ENCODE measurements at regions not wholly inside any gene's neighbourhood (a gene's known extent, or its start where the extent isn't known, plus 50 kb on each side); places are given as distances from the start of the nearest gene placed in this dataset.

DNA sequence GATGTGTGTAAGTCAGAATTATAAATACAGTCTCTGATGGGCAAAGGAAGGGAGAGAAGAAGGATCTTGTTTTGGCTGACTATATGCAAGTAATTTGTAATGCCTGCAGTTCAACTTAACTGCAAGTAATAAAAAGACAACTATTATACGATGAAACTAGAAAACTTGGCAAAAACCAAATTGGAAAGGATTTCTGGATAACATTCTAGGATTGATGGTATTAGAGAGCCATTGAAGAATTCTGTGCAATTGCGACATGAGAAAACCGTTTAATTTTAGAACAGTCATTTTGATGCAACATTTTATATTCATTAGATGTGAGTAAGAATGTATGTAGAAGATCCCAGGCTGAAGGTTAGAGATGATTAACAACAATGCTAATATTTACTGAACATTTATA lies 1334.1 kb downstream of the EFNB2 start:
- Histone ChIP-seq H3K9me3 (no peaks in the 10 kb centered on the region), H3K4me3 (no peak overlapping the region), H3K4me1 (no peaks in the 10 kb centered on the region), H3K27me3 (no peaks in the 10 kb centered on the region), H3K27ac (no peak overlapping the region), H3K36me3 (no peaks in the 10 kb centered on the region)
- no peak for DNase-seq (ENCODE audit: low spot score)
- TF ChIP-seq, protein P1, sequence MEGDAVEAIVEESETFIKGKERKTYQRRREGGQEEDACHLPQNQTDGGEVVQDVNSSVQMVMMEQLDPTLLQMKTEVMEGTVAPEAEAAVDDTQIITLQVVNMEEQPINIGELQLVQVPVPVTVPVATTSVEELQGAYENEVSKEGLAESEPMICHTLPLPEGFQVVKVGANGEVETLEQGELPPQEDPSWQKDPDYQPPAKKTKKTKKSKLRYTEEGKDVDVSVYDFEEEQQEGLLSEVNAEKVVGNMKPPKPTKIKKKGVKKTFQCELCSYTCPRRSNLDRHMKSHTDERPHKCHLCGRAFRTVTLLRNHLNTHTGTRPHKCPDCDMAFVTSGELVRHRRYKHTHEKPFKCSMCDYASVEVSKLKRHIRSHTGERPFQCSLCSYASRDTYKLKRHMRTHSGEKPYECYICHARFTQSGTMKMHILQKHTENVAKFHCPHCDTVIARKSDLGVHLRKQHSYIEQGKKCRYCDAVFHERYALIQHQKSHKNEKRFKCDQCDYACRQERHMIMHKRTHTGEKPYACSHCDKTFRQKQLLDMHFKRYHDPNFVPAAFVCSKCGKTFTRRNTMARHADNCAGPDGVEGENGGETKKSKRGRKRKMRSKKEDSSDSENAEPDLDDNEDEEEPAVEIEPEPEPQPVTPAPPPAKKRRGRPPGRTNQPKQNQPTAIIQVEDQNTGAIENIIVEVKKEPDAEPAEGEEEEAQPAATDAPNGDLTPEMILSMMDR (IDR thresholded peaks at IDR 0.05), result no peak

DNA sequence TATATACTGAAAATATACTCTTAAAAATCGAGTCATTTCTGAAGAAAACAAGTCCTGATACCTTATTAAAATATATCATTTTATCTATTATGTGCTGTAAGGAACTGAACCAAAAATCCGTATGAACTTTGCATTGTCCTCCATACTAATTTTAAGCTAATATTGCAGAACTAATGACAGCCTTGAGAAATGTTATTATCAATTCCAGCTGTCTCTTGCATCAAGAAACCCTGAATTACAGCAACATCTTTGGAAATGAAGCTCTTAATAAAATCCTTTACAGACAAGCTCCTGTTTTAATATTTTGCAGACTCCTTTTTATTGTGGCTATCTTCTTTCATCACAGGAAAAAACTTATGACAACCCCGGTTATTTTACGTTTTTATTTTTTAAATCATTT lies 1335.3 kb downstream of the EFNB2 start:
- DNase-seq (ENCODE audit: low spot score), result no peak
- Histone ChIP-seq H3K27ac (no peak overlapping the region), H3K4me3 (no peak overlapping the region), H3K36me3 (no peaks in the 10 kb centered on the region), H3K27me3 (no peaks in the 10 kb centered on the region), H3K4me1 (no peaks in the 10 kb centered on the region), H3K9me3 (no peaks in the 10 kb centered on the region)
- TF ChIP-seq, protein P1 (IDR thresholded peaks at IDR 0.05), result no peak

DNA sequence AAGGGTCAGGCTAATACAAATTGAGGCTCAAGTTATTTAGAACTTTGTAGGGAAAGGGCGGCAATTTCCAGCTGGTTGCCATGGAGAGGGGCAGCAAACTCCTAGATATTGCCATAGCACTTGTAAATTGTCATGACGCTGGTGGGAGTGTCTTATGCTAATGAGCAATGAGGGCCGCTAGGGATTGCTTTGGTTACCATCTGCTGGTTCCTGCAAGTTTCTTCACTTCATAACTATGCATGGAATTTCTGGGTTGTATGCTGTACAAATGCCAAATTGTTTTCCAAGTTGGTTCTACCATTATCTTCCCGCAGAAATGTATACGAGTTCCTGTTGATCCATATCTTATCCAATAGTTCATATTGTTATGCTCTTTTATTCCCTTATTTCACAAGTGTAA lies 1339.4 kb downstream of the EFNB2 start:
- H3K9me3 ChIP-seq, result no peaks in the 10 kb centered on the region
- TF ChIP-seq, protein P1 (IDR thresholded peaks at IDR 0.05), result no peak
- no peak overlapping the region for H3K27ac ChIP-seq
- no peak for DNase-seq (ENCODE audit: low spot score)
- H3K27me3 ChIP-seq, result no peaks in the 10 kb centered on the region
- no peaks in the 10 kb centered on the region for H3K4me1 ChIP-seq
- H3K4me3 ChIP-seq, result no peak overlapping the region
- H3K36me3 ChIP-seq, result no peaks in the 10 kb centered on the region

DNA sequence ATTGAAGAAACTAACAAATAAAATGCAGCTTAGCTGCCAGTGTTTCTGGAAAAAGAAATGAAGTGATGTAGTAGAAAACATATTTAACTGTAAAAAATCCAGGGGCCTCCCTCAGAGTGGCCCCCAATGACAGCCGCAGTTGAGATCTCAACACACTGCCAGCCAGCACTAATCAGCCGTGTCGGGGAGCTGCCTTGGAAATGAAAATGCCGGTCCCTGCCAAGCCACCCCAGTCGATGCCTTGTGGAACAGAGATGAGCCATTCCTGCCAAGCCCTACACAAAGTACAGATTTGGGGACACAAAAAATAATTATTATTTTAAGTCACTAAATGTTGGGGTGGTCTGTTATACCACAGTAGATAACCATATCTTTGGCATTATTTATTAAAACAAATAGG lies 1342.4 kb downstream of the EFNB2 start:
- Histone ChIP-seq H3K4me1 (no peaks in the 10 kb centered on the region), H3K9me3 (no peaks in the 10 kb centered on the region), H3K36me3 (no peaks in the 10 kb centered on the region), H3K27me3 (no peaks in the 10 kb centered on the region), H3K4me3 (no peak overlapping the region), H3K27ac (no peak overlapping the region)
- TF ChIP-seq, protein P1 (IDR thresholded peaks at IDR 0.05), result no peak
- no peak for DNase-seq (ENCODE audit: low spot score)

DNA sequence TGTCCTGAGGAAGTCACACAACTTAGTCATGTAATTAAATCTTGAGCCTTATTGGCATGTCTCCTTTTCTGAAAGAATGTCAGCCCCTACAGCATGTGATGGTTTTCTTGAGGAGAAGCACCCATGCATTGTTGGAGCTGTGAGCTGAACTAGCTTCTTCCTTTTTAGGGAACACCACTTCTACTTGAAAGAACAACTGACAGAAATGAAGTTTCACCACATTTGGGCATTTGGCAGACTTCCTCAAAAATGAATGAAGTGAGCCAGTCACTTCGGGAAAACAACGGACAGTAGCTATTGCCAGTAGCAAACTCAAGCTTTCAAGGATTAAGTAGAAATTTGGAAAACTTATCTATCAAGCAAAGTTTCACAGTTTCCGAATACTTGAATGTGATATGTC lies 1351.3 kb downstream of the EFNB2 start:
- Histone ChIP-seq H3K27me3 (no peaks in the 10 kb centered on the region), H3K9me3 (no peaks in the 10 kb centered on the region), H3K27ac (no peak overlapping the region), H3K4me1 (no peaks in the 10 kb centered on the region), H3K4me3 (no peak overlapping the region), H3K36me3 (no peaks in the 10 kb centered on the region)
- TF ChIP-seq, protein P1 (IDR thresholded peaks at IDR 0.05), result no peak
- no peak for DNase-seq (ENCODE audit: low spot score)

DNA sequence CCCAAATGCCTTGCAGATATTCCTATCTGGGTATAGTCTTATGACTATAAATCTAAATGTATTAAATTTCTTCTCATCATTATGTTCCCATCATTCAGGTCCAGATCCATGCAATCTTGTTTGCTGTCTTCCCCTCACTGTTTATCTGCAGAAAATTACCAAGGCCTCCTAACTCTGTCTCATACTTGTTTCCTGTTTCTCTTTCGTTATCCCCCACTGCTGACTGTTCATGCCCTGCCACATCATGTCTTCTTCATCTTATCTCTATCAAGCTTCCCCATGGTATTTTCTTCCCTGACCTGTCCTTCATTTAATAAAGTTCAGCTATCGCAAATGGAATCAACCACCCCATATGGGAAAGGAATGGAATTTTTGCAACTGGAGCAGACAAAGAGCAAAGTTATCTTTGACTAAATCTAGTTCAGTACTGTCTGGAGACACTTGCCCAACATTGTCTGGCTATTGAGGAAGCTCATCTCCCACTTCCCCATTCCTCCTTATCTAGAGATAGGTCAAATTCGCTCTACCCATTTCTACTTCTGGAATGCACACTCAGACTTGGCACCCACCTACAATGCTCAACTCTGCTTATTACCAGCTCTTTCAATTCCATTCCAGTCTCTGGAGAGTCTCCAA lies 1358.1 kb downstream of the EFNB2 start:
- H3K4me1 ChIP-seq, result no peaks in the 10 kb centered on the region
- TF ChIP-seq, protein P1 (IDR thresholded peaks at IDR 0.05), result no peak

More for the DNA sequence above, 1358.1 kb downstream of the EFNB2 start:
- Histone ChIP-seq H3K4me3 (no peak overlapping the region), H3K27me3 (no peaks in the 10 kb centered on the region), H3K9me3 (no peaks in the 10 kb centered on the region), H3K27ac (no peak overlapping the region), H3K36me3 (no peaks in the 10 kb centered on the region)
- DNase-seq (ENCODE audit: low spot score), result no peak

All from right atrium auricular region (tissue), 2 donors.